Right atrium auricular region (tissue), 2 donors: ENCODE measurements at regions not wholly inside any gene's neighbourhood (a gene's known extent, or its start where the extent isn't known, plus 50 kb on each side); places are given as distances from the start of the nearest gene placed in this dataset.

ENCODE experiments used
- DNase-seq: peaks from one replicate; pipeline ENCODE4 v3.0.0-alpha.2; 2019; ENCODE audit warnings: low spot score
- H3K27ac ChIP-seq, 2 donors: fragments of 200-600 bp; sonication (generic); 1 replicate in 1 of 2; 2 replicates in 1 of 2; pipeline ENCODE4 v1.5.1; 2016 to 2019
- H3K27me3 ChIP-seq, 2 donors: fragments of 200-600 bp; sonication (generic); one replicate each; pipeline versions ENCODE4 v1.5.1 to v1.6.0; 2017 to 2019
- H3K36me3 ChIP-seq: fragments of 200-600 bp; sonication (generic); one replicate; pipeline ENCODE4 v1.5.1; 2016
- H3K4me1 ChIP-seq, 2 donors: fragments of 200-600 bp; sonication (generic); one replicate each; pipeline versions ENCODE4 v1.5.1 to v1.6.0; 2017 to 2019
- H3K4me3 ChIP-seq, 2 donors: fragments of 200-600 bp; sonication (generic); 1 replicate in 1 of 2; 2 replicates in 1 of 2; pipeline ENCODE4 v1.5.1; 2017 to 2019; ENCODE audit warnings: mild to moderate bottlenecking in 1 of 2, moderate library complexity in 1 of 2
- H3K9me3 ChIP-seq, 2 donors: fragments of 200-600 bp; sonication (generic); one replicate each; pipeline ENCODE4 v1.5.1; 2019
- TF ChIP-seq, protein P1 (sequence below), 2 donors: fragments of 200-600 bp; sonication (generic); IDR thresholded peaks; one replicate each; pipeline ENCODE4 v1.5.1; 2019; ENCODE audit warnings: antibody characterized with exemption in 2 of 2

GRCh38 chr6:28747083-28747630 lies 176.6 kb downstream of the TRIM27 start:
- TF ChIP-seq, protein P1, sequence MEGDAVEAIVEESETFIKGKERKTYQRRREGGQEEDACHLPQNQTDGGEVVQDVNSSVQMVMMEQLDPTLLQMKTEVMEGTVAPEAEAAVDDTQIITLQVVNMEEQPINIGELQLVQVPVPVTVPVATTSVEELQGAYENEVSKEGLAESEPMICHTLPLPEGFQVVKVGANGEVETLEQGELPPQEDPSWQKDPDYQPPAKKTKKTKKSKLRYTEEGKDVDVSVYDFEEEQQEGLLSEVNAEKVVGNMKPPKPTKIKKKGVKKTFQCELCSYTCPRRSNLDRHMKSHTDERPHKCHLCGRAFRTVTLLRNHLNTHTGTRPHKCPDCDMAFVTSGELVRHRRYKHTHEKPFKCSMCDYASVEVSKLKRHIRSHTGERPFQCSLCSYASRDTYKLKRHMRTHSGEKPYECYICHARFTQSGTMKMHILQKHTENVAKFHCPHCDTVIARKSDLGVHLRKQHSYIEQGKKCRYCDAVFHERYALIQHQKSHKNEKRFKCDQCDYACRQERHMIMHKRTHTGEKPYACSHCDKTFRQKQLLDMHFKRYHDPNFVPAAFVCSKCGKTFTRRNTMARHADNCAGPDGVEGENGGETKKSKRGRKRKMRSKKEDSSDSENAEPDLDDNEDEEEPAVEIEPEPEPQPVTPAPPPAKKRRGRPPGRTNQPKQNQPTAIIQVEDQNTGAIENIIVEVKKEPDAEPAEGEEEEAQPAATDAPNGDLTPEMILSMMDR (IDR thresholded peaks at IDR 0.05) = no peak
- no peak overlapping the region for H3K4me3 ChIP-seq
- H3K27ac ChIP-seq = no peak overlapping the region
- H3K9me3 ChIP-seq = peaks cover 10 to 14% of the 10 kb centered on the region in 2 donors
- no peaks in the 10 kb centered on the region for H3K36me3 ChIP-seq
- no peaks in the 10 kb centered on the region for H3K27me3 ChIP-seq
- DNase-seq = no peak
- H3K4me1 ChIP-seq = no peaks in the 10 kb centered on the region

DNA sequence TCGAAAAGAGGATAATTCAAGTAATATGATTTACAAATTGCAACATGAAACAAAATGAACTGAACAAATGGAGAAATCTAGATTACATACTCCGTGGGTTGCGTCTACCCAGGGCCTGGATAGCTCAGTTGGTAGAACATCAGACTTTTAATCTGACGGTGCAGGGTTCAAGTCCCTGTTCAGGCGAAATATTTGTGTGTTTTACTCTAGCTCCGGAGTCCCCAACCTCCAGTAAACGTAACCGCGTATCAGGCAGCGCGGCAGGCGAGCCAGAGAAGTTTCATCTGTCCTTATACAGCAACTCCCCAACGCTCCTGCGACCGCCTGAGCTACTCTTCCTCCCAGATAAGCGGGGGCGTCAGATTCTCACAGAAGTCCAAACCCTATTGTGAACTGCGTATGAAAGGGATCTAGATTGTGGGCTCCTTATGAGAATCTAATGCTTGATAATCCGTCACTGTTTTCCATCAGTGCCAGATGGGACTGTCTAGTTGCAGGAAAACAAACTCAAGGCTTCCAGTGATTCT lies 176.1 kb downstream of the TRIM27 start:
- H3K27ac ChIP-seq = no peak overlapping the region
- H3K4me1 ChIP-seq = no peaks in the 10 kb centered on the region
- peaks cover 10 to 14% of the 10 kb centered on the region in 2 donors for H3K9me3 ChIP-seq
- H3K4me3 ChIP-seq = no peak overlapping the region
- DNase-seq = no peak
- TF ChIP-seq, protein P1 (IDR thresholded peaks at IDR 0.05) = no peak
- H3K27me3 ChIP-seq = no peaks in the 10 kb centered on the region
- H3K36me3 ChIP-seq = no peaks in the 10 kb centered on the region

- DNase-seq = no peak
- Histone ChIP-seq H3K36me3 (no peaks in the 10 kb centered on the region), H3K27ac (no peak overlapping the region), H3K27me3 (no peaks in the 10 kb centered on the region), H3K9me3 (peaks cover 10 to 14% of the 10 kb centered on the region in 2 donors), H3K4me3 (no peak overlapping the region), H3K4me1 (no peaks in the 10 kb centered on the region)
- TF ChIP-seq, protein P1 (IDR thresholded peaks at IDR 0.05) = no peak
These were observed 175.6 kb downstream of the TRIM27 start for GRCh38 chr6:28748192-28748591.

DNA sequence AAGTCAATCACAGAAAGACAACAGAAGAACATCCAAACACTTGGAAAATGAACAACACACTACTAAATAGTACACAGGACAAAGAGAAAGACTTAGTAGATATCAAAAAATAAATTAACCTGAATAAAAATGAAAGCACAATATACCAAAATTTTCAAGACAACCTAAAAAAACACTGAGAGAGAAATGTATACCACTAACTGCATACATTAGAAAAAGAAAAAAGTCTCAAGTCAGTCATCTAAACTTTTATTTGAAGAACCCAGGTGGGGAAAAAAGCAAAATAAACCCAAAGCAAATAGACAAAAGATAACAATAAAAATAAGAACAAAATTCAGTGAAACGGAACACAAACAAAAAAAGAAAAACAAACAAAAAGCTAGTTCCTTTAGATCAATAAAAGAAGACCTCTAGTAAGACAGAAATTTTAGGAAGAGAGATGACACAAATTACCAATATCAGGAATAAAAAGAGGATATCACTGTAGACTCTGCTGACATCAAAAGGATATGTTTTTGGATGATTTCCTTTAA lies 172.8 kb downstream of the TRIM27 start:
- Histone ChIP-seq H3K9me3 (peaks cover 10 to 14% of the 10 kb centered on the region in 2 donors), H3K27me3 (no peaks in the 10 kb centered on the region), H3K4me3 (no peak overlapping the region), H3K27ac (no peak overlapping the region), H3K36me3 (no peaks in the 10 kb centered on the region), H3K4me1 (no peaks in the 10 kb centered on the region)
- TF ChIP-seq, protein P1 (IDR thresholded peaks at IDR 0.05) = no peak
- no peak for DNase-seq

DNA sequence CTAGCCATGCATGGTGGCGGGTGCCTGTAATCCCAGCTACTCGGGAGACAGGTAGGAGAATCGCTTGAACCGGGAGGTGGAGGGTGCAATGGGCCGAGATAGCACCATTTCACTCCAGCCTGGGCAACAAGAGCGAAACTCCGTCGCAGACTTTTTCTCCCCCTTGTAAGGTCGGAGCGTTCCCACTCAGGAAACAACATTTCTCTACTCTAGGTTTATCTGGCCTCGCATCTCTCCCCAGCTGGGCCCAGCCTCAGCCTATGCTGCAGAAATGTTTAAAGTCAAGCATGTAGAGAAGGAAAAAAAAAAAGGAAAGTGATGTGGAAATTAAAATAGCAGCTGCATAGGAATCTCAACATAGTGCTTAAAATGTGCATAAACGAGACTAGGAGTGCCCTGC lies 172.3 kb downstream of the TRIM27 start:
- TF ChIP-seq, protein P1 (IDR thresholded peaks at IDR 0.05) = no peak
- Histone ChIP-seq H3K4me1 (no peaks in the 10 kb centered on the region), H3K36me3 (no peaks in the 10 kb centered on the region), H3K27ac (no peak overlapping the region), H3K9me3 (peaks cover 10 to 14% of the 10 kb centered on the region in 2 donors), H3K27me3 (no peaks in the 10 kb centered on the region), H3K4me3 (no peak overlapping the region)
- no peak for DNase-seq

GRCh38 chr6:28751963-28752350 lies 171.8 kb downstream of the TRIM27 start:
- H3K4me1 ChIP-seq = no peaks in the 10 kb centered on the region
- H3K27ac ChIP-seq = no peak overlapping the region
- DNase-seq = no peak
- TF ChIP-seq, protein P1 (IDR thresholded peaks at IDR 0.05) = no peak
- H3K36me3 ChIP-seq = no peaks in the 10 kb centered on the region
- H3K4me3 ChIP-seq = no peak overlapping the region
- peaks cover 10 to 14% of the 10 kb centered on the region in 2 donors for H3K9me3 ChIP-seq
- H3K27me3 ChIP-seq = no peaks in the 10 kb centered on the region
